ENCODE measurements at regions not wholly inside any gene's neighbourhood (a gene's known extent, or its start where the extent isn't known, plus 50 kb on each side); places are given as distances from the start of the nearest gene placed in this dataset.

DNA sequence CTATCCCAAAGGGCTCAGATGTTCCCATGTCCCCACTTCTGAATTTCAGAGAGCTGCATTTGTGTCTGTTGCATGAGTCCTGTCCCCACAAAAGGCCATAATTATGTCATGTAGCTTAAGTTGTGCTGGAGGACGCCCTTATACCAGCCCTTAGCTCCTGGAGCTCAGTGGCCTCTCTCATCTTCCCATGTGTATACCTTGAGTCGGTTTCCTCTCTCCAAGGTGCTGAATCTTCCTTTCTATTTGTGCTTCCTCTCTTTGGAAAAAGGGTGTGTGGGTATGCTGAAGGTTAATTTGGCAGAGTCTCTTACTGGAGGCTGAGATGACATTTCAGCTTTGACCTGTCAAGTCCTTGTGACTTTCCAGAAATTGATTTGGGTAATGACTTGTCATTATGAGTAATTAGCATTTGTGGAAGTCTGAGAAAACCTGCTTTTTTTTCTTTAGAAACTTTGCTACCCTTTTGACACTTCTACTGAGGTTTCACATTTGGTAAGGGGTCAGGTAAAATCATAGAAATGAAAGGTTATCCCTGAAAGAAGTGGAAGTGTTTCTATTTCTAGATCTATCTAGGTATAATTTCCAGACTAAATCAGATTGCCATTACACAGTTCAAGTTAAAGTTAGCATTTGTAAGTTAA is 185.4 kb downstream of the ABCC12 start:
- no peak for DNase-seq
- TF ChIP-seq, protein P1, sequence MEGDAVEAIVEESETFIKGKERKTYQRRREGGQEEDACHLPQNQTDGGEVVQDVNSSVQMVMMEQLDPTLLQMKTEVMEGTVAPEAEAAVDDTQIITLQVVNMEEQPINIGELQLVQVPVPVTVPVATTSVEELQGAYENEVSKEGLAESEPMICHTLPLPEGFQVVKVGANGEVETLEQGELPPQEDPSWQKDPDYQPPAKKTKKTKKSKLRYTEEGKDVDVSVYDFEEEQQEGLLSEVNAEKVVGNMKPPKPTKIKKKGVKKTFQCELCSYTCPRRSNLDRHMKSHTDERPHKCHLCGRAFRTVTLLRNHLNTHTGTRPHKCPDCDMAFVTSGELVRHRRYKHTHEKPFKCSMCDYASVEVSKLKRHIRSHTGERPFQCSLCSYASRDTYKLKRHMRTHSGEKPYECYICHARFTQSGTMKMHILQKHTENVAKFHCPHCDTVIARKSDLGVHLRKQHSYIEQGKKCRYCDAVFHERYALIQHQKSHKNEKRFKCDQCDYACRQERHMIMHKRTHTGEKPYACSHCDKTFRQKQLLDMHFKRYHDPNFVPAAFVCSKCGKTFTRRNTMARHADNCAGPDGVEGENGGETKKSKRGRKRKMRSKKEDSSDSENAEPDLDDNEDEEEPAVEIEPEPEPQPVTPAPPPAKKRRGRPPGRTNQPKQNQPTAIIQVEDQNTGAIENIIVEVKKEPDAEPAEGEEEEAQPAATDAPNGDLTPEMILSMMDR (IDR thresholded peaks at IDR 0.05) = no peak
- no peak for ATAC-seq

DNA sequence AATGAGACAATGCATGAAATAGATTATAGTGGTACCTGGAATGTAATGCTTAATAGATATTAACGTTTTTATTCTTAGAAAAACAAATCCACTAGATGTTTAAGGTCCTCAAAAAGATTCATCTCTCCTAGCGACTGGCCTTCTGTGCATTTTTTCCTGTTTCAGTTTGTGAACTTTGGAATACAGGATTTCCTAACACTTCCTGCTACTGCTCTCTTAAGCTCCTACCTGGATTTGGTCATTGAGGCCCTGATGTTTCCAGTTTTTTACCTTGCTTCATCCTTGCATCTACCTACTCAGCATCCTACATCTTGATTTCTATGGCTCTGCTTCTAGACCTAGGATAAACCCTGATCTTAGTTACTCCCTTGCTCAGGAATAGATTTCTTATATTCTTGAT is 188.4 kb downstream of the ABCC12 start:
- Histone ChIP-seq H3K27ac (no peak overlapping the region), H3K9me3 (no peaks in the 10 kb centered on the region), H3K36me3 (no peaks in the 10 kb centered on the region), H3K4me3 (no peak overlapping the region), H3K4me1 (no peaks in the 10 kb centered on the region), H3K27me3 (ENCODE audit: low read depth) (no peaks in the 10 kb centered on the region)
- intact Hi-C loops (cut with DNase I) = no loop called here
- ATAC-seq (no peak), DNase-seq (no peak)
- TF ChIP-seq, protein P1 (IDR thresholded peaks at IDR 0.05) = no peak

More for the DNA sequence above, 185.4 kb downstream of the ABCC12 start:
- Histone ChIP-seq H3K9me3 (no peaks in the 10 kb centered on the region), H3K27ac (no peak overlapping the region), H3K4me3 (no peak overlapping the region), H3K4me1 (no peaks in the 10 kb centered on the region), H3K36me3 (no peaks in the 10 kb centered on the region), H3K27me3 (ENCODE audit: low read depth) (no peaks in the 10 kb centered on the region)
- intact Hi-C loops (cut with DNase I) = no loop called here

DNA sequence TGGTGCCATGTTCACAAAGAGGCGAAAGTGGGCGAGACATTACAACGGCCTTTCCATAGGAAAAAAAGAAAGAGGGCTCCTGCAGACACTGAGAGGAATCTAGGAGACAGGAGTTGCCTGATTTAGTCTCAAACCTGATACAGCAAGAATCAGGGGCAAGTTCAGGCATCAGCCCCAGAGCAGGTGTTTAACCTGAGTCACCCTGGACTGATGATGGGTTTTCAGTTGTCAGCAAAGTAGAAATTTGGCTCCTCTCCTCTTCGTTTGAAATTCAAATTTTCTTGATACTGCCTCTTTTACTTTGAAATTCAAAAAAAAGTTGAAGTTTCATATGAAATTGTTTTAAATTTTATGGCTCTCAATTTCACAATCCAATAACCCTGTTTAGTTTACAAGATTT is 189.5 kb downstream of the ABCC12 start:
- Histone ChIP-seq H3K4me3 (no peak overlapping the region), H3K27me3 (ENCODE audit: low read depth) (no peaks in the 10 kb centered on the region), H3K27ac (no peak overlapping the region), H3K4me1 (no peaks in the 10 kb centered on the region), H3K9me3 (no peaks in the 10 kb centered on the region), H3K36me3 (no peaks in the 10 kb centered on the region)
- TF ChIP-seq, protein P1 (IDR thresholded peaks at IDR 0.05) = no peak
- intact Hi-C loops (cut with DNase I) = no loop called here
- no peak for ATAC-seq
- DNase-seq = no peak

DNA sequence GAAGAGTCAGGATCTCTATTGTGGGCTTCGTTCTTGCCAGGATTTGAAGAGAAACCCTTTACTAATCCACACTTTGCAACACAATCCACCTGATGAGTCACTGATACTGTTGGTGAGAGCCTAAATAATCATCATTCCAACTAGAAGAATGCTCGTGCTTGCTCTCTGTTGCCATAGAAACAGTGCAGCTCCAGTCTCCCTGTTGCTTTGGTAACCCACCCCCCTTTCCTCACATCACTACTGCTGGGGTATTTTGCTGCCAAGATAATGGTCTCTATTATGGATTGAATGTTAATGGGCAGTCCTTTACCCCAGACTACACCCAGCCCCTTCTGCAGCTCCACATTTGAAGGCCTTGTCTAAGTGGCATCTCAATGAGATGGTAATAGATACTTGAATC is 190.4 kb downstream of the ABCC12 start:
- Histone ChIP-seq H3K27ac (no peak overlapping the region), H3K36me3 (no peaks in the 10 kb centered on the region), H3K4me3 (no peak overlapping the region), H3K27me3 (ENCODE audit: low read depth) (no peaks in the 10 kb centered on the region), H3K4me1 (no peaks in the 10 kb centered on the region), H3K9me3 (no peaks in the 10 kb centered on the region)
- ATAC-seq (no peak), DNase-seq (no peak)
- TF ChIP-seq, protein P1 (IDR thresholded peaks at IDR 0.05) = no peak
- intact Hi-C loops (cut with DNase I) = no loop called here

DNA sequence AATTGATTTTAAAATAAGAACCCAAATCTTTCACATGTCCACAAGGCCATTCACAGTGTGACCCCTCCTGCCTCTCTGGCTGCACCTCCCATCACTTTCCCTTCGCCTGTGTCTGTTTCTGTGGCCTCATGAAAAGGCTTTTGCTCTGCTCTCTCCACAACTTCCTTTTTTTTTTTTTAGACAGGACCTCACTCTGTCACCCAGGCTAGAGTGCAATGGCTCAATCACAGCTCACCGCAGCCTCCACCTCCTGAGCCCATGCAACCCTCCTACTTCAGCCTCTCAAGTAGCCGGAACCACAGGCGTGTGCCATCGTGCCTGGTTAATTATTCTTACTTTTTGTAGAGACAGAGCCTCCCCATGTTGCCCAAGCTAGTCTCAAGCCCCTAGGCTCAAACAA is 197.1 kb downstream of the ABCC12 start:
- no peak overlapping the region for H3K4me3 ChIP-seq
- H3K4me1 ChIP-seq = no peaks in the 10 kb centered on the region
- H3K27me3 ChIP-seq (ENCODE audit: low read depth) = no peaks in the 10 kb centered on the region
- H3K36me3 ChIP-seq = no peaks in the 10 kb centered on the region
- DNase-seq (no peak), ATAC-seq (no peak)
- TF ChIP-seq, protein P1 (IDR thresholded peaks at IDR 0.05) = no peak
- intact Hi-C loops (cut with DNase I) = no loop called here
- no peak overlapping the region for H3K27ac ChIP-seq
- no peaks in the 10 kb centered on the region for H3K9me3 ChIP-seq
